GM21619 (cell line): ENCODE measurements at regions not wholly inside any gene's neighbourhood (a gene's known extent, or its start where the extent isn't known, plus 50 kb on each side); places are given as distances from the start of the nearest gene placed in this dataset.
"Not testable (repeated sequence)": the region's sequence is repeated elsewhere in the genome, so short reads cannot be mapped to it uniquely, and the experiment has no call there.

Experiments used
- ATAC-seq: cut with Tn5 transposase; IDR thresholded peaks from one replicate; pipeline ENCODE4 v1.9.1; 2021; ENCODE audit not compliant: unreplicated experiment

DNA sequence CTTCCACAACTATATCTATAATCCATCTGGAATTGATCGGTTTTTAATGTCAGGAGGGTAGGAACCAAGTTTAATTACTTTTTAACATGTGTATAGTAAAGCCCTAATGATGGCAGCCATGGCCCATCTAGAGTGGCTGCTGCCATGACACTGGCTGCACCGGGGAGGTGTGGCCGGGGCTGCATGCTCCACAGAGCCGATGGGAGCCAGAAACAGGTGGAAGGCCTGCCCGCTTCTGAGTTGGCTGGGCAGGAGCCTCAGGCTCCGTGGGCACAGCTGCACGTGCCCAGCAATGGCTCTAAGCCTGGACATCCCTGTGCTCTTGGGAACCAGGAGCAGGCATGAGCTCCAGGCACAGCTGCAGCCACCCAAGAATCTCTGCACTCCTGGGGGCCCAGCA is 73.0 kb downstream of the GBP6 start:
- no peak for ATAC-seq

DNA sequence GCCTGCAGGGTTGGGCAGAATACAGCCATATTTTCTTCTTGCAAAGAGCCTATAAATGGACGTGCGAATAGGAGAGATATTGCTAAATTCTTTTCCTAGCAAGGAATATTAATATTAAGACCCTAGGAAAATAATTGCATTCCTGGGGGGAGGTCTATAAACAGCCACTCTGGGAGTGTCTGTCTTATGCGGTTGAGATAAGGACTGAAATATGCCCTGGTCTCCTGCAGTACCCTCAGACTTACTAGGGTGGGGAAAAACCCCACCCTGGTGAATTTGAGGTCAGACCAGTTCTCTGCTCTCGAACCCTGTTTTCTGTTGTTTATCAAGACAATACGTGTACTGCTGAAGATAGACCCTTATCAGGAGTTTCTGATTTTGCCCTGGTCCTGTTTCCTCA is 74.4 kb downstream of the GBP6 start:
- not testable (repeated sequence) for ATAC-seq

DNA sequence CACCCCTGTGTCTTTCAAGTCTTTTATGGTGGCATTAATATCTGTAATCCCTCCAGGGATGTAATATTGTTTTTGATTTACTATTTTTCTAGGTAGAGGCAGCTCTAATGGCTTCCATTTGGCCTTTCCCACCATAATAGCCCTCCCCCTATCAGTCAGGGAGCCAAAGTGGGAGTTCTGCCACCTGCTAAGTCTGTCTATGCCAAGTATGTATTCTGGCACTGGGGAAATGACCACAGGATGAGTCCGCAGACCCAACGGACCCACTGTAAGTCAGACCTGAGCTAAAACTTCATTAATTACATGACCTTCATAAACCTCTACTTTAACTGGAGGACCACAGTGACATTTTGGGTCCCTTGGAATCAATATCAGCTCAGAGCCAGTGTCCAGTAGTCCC is 77.1 kb downstream of the GBP6 start:
- ATAC-seq, result no peak

DNA sequence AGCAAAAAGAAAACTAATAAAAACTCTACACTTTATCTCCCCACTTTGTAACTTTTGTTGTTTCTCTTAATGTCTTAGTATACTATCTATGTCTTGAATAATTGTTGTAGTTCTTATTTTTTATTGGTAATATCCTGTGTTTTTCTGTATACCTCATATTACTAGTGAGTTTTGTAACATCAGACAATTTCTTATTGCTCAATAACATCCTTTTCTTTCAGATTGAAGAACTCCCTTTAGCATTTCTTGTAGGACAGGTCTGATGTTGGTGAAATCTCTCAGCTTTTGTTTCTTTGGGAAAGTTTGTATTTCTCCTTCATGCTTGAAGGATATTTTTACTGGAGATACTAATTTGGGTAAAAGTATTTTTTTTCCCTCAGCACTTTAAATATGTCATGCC is 79.8 kb upstream of the LRRC8B start:
- no peak for ATAC-seq

DNA sequence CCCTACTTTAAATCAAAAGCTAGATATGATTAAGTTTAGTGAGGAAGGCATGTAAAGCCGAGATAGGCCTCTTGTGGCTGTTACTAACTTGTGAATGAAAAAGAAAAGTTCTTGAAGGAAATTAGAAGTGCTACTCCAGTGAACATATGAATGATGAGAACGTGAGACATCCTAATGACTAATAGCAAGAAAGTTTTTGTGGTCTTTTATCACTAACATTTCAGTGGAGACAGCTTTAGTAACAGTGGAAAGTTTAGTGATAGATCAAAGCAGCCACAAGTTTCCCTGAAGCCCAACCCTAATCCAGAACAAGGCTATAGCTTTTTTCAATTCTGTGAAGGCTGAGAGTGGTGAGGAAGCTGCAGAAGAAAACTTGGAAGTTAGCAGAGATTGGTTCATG is 73.6 kb upstream of the LRRC8B start:
- peak; percentile 71 for ATAC-seq

DNA sequence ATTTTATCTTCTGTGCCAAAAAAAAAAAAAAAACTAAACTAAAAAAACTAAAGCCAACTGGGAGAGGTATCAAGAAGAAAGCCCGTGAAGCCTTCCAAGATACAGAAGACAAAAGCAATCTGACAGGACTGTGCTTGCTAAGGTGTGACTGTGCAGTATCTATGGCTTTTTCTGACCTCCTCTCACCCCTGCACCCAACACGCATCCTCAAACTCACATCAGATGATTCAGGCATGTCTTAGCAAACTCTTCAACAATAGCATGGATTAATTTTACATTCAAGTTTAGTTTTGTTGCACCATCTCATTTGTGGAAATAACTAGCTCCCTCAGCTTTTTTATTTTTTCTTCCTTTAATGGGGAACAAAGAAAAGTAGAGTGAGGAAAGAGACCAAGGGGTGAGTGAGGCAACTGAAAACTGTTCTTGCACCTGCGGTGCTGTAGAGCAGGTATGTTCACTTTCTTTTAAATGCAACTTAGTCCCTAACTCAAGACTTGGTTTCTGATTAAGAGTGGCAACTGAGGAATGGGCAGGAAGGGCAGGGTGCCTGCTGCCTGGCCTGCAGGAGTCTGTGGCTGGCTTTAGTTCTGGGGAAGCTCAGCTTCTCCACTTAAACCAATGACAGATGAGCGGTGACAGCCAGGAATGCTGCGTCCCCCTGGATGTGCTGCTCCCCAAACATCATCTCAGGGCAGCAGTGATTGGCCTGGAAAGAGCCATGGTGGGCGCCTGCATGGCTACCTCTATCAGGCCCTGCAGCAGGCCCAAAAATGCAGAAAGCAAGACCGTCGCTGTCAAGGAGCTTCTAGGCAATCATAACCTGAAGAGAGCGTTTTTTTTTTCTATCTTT is 71.3 kb upstream of the LRRC8B start:
- ATAC-seq, result no peak

DNA sequence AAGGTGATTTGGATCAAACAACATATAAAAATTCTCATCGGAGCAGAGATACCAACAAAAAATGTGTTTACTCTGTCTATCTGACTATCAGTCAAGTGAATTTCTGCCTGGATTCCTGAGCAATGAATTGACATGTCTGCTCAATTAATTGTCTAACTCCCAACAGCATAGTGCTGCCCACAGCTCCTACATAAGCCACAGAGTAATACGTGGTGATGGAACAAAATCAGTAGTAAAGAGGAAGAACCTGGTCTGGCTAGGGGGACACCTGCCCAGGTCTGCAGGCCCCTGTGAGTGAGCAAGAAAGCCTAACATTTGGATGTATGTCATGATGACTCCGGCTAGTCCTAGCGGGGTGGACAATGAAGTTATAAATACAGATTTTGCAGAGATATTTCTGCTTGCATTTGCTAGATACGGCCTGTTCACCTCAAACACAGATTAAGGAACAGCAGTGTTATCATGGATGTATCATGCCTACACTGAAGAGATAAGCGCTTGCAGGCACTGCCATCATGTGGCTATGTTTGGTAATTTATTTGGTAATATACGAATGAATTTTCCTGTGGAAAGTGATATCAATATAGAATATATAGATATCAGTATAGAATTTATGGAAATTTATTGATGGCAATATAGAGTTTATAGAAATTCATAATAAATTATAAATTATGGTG is 69.6 kb upstream of the LRRC8B start:
- ATAC-seq, result no peak

DNA sequence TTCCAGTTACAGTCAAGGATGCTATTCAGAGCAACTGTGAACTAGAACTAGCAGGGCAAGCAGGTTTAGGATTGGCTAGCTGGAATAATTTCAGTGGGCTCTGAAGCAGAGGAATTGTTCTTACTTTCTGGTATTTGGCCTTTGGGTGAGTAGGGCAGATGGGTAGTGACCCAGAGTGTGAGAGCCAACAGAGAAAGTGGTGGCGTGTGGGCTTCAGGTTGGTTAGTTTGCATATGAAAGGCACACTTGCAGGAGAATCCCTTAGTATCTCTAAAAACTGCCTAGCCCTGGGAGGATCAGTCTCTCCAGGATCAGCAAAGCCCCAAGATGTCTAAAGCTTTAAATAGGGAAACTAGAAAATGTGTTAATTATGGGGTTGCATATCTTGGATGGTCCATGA is 67.6 kb upstream of the LRRC8B start:
- ATAC-seq, result no peak

DNA sequence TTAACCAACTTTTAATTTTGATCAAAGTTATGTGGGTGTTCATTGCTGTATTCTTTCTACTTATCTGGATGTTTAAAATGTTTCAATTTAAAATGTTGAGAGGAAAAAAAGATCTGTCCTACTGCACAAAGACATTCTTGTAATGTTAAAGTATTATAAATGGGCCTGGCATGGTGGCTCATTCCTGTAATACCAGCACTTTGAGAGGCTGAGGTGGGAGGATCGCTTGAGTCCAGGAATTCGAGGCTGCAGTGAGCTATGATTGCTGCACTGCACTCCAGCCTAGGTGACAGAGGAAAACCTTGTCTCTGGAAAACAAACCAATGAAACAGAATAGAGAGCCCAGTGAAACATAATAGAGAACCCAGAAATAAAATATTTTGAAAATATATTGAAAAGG is 65.5 kb upstream of the LRRC8B start:
- no peak for ATAC-seq

DNA sequence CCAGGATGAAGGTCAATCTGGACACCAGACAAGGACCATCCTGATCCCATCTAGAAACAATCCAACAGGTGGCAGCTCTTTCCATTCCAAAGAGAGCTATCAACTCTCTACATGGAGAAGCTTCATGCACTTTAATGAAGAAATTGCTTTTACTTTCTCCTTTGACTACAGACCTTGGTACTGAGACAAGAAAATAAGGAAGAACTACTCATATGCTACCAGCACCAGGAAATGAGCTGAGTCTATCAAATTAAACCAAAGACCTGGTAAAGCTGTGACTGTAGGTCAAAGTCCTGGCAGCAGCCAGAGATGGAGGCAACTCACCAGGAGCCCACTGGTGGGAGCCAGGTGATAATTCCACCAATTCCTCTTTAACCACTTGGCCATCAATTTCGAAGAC is 64.3 kb upstream of the LRRC8B start:
- no peak for ATAC-seq

DNA sequence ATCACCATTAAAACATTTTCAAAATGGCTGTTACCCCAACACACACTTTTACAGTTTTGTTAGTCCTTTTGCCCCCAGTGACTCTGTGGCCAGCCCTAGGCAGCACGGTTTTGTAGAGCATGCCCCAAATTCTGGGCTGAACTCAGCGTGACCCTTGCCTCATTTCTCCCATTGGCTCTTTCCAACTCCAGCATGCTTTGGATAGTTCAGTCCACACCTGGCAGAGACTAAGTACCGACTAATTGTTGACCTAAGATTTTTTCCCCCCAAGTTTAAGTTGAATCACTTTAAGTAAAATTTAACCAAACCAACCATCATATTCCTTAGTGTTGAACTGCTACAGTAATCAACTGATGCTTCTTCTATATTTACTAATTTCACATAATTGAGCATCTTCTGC is 62.4 kb upstream of the LRRC8B start:
- ATAC-seq, result no peak

DNA sequence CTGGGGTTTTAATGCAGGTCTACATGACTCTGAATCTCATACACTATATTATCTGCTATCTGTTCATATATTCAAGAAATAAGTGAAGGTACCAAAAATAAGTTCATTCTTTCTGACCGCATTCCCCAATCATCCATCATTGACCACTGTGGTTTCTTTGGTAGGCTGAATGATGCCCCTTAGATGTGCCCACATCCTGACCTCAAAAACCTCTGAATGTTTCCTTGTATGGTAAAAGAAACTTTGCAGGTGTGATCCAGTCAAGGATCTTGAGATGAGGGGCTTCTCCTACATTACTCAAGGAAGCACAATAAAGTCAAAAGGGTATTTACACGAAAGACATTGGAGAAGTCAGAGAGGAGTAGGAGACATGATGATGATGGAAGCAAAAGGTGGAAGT is 60.6 kb upstream of the LRRC8B start:
- ATAC-seq, result no peak

DNA sequence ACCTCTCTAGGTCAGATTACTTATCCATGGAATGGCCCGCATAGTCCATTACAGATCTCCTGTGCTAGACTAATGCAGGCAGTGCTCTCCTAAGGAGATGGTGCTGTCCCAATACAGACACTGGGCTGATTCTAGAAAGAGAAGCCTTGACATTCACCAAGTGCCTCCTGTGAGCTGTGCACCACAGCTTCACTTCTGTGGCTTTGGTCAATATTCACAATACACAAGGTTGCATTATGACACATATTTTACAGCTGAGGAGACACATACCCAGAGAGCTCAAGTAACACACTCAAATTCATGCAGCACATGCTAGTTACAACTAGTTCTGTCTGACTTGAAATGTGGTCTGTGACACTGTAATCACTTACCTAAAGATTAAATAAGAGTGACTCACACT is 59.4 kb upstream of the LRRC8B start:
- no peak for ATAC-seq

DNA sequence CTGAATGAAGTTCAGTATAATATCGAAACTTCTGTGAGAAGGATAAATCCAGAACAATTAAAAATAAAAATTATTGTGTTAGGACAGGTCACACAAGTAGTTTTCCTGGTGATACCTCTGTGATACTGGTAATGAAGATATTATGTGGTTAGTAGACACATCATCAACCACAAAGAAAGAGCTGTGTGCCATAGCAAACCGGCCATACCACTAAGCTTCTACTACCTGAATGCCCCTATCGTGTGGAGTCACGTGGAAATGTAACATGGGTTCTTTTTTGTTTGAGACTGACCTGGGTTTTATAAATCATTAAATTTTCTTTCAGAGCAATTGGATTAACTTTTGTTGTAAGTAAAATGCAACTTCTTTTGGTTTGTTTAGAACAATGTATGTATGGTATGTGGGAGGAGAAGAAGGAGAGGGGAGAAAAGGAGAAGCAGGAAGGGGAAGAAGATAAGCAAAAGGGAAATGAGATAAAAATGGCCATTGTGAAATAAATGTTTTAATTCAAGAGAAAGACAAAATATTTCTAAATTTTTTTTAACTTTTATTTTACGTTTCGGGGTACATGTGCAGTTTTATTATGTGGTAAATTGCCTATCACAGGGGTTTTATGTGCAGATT is 58.2 kb upstream of the LRRC8B start:
- ATAC-seq, result no peak

DNA sequence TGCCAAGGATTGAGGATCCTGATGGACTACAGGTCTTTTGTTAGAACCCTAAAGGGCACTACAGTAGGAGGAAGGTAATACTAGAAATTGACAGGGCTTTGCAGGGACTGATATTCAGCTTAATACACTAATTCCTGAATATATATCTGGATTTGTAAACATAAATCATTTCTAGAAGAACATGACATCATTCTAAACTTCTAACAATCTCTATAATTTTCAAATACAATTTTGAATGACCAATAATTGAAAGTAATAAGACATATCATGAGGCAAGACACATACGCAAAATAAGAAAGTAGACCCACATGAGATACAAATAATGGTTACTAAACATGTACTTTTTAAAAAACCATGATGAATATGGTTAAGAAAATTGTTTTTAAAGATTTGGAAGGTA is 52.4 kb upstream of the LRRC8B start:
- ATAC-seq, result no peak

DNA sequence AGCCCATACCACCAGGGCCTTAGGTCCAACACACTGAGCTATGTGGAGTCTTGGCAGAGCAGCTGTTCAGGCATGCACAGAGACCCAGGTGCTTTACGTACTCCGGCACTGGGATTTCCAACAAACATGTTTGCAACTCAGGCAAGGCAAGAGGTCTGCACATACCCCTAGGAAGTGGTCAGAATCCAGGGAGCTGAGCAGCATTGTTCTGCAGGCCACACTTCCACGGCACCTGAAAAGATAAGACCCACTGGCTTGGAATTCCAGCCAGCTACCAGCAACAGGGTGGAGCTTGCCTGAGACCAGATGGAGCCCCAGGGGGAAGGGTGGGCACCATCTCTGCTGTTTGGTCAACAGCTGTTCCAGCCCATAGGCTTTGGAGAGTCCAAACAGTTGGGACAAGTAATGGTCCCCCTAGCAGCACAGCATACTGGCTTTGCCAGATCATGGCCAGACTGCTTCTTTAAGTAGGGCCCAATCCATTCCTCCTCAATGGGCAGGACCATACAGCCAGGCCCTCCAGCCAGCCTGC is 51.7 kb upstream of the LRRC8B start:
- ATAC-seq, result no peak
